ENCODE measurements at regions not wholly inside any gene's neighbourhood (a gene's known extent, or its start where the extent isn't known, plus 50 kb on each side); places are given as distances from the start of the nearest gene placed in this dataset.
"Not testable (repeated sequence)": the region's sequence is repeated elsewhere in the genome, so short reads cannot be mapped to it uniquely, and the experiment has no call there.

DNA sequence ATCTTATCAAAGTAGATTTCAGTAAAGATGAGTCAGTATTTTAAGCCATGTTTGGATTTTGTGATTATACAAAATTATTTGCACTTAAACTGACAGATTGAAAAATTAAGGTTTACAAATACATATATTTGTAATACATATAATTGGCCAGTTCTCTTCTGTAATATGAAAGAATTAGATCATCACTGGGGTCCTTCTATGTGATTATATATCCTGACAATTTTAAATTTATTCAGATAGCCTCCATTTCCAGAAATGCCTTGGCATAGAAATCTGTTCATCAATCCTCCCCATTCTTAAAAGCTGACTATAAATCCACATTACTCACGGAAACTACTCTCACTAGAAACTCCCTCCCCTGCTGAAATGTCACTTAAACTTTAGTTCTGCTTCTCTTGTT lies 280.4 kb upstream of the ANXA10 start:
- intact Hi-C loops (cut with micrococcal nuclease), result no loop called here

DNA sequence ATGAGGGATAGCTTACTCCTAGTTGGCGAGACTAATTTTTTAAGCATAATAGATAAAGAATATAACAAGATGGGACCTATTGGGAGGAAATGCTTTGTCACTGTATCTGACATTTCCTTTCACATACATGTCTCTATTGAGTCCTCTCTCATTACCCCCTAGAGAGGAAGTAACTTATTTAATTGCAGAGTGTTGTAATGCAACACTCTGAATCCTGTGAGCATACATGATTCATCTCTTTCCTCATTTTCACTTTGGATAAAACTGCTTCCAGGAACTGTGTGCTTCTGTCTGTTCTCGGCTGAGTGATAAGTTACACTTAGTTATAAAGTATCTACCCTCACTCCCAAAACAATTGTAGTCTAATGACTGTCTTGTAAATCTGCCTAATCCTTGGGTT lies 266.1 kb upstream of the ANXA10 start:
- intact Hi-C loops (cut with micrococcal nuclease), result no loop called here

DNA sequence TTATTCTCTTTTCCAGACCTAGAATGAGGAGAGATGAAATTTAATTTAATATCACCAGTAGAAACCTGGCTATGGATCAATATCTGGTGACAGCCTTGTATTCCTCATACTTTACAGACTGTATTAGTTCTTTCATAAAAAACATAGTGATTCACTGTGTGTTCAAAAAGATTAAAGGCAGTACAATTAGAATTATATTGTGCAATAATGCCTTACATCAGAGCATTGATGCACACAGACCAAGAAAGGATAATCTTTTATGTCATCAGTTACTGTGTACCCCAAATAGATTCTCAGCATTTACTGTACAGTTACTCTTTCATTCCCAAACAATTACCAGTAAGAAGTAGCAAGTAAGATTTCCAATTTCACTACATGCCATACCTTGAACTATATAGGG lies 260.5 kb upstream of the ANXA10 start:
- intact Hi-C loops (cut with micrococcal nuclease), result no loop called here

DNA sequence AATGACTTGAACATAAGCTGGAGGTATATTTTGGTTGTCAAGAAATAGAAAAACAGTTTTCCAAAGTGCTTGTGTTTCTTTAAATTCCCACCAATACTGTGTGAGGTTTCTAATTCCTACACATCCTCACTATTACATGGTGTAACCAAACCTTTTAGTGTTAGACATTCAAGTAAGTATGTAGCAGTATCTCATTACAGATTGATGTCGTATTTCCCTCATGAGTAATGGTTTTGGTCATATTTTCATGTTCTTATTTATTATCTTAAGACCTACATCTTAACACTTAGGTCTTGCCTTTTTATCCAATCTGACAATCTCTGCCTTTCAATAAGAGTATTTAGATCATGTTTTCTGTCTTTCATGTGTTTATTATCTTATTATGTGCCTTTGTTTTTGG lies 253.7 kb upstream of the ANXA10 start:
- intact Hi-C loops (cut with micrococcal nuclease), result no loop called here

DNA sequence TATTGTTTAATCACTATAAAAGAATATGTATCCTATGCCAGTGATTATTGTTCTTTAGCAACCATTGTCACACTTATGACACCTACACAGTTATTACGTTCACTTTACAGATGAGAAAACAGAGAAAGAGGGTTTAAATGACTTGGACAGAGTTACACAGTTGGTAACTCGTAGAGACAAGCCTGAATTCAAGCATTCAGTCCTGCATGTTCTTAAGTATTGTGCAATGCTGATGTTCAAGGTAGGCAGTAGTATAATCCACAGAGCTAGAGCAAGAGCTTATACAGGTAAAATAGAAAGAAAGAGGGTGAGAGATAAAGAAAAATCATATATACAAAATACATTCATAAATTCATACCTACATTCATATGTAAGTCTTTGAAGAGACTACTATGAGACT lies 249.8 kb upstream of the ANXA10 start:
- intact Hi-C loops (cut with micrococcal nuclease), result no loop called here

DNA sequence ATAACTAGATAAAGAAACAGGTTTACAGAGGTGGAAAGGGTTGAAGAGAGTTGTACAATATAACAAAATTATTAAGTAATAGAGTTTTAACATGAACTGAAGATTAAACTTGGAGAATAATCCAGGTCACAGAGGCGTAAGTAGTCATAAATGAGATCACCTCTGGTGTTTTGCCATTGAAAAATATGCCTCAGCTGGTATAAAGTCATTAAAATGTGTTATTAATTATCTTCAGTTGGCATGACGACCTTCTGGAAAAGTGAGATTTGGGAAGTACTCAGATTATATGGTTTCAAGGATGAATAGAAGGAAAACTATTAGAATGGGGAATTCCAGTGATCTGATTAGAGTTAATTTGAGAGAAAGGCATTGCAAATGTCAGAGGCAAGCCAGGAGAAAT lies 237.5 kb upstream of the ANXA10 start:
- intact Hi-C loops (cut with micrococcal nuclease), result no loop called here

DNA sequence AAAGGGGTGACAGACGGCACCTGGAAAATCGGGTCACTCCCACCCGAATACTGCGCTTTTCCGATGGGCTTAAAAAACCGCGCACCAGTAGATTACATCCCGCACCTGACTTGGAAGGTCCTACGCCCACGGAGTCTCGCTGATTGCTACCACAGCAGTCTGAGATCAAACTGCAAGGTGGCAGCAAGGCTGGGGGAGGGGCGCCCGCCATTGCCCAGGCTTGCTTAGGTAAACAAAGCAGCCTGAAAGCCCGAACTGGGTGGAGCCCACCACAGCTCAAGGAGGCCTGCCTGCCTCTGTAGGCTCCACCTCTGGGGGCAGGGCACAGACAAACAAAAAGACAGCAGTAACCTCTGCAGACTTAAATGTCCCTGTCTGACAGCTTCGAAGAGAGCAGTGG lies 234.2 kb upstream of the ANXA10 start:
- intact Hi-C loops (cut with micrococcal nuclease), result not testable (repeated sequence)

DNA sequence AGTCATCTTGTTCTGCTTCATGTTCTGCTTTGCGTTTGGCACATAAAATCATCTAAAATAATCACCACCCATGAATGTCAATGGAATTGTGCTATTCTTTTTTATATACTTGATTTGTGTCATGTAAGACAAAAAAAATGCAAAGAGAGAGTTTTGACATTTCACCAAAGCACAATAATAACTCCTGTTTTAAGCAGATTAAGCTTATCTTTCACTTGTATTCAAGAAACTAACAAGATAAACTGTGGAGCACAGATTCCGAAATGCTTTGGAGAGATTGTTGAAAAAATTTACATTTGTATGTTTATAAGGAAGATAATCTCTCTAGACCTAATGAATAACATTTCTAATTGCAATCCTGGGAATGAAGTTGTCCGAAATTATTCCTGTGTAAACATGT lies 225.1 kb upstream of the ANXA10 start:
- intact Hi-C loops (cut with micrococcal nuclease), result no loop called here

DNA sequence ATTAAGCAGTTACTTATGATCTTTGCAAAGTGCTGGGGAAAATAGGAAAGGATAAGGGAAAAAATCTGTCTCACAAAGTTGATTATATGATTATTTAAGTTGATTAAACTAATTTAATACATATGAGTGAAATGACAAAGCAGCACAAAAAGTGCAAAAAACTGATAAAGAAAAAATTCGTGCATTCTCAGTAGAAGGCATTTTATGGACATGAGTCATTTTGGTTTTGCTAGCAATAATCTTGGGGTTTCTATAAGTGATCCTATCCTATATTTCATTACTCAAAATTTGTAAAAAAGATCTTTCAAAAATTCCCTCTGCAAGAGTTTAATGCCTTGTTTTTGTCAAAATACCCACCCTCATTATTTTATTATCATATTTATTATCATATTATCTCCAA lies 224.2 kb upstream of the ANXA10 start:
- intact Hi-C loops (cut with micrococcal nuclease), result no loop called here

DNA sequence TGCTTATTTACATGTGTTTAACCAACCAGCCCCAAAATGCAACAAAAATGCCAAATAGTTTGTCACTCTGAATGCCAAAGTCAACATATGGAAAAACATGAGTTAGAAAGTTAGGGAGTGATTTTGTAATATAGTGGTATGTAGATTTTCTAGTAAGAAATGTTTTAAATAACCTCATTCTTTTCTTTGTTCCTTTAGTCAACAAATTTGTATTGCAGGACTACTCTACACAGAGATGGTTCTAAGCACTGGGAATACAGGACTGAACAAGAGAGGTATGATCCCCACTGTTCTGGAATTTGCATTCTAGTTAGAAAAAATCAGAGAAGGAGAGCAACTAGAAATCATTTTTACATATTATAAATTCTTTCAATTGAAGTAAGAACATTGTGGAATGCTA lies 218.8 kb upstream of the ANXA10 start:
- intact Hi-C loops (cut with micrococcal nuclease), result no loop called here

DNA sequence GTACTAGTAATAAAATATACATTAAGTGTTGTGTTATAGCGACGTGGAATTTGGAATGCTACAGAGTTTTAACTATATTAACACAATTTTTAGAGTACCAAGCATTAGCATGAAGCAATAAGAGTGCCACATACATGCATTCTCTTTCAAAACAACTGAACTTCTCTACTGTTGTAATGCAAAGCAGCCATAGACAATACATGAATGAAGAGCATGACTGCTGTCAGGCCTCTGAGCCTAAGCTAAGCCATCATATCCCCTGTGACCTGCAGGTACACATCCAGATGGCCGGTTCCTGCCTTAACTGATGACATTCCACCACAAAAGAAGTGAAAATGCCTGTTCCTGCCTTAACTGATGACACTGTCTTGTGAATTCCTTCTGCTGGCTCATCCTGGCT lies 216.2 kb upstream of the ANXA10 start:
- intact Hi-C loops (cut with micrococcal nuclease), result not testable (repeated sequence)

DNA sequence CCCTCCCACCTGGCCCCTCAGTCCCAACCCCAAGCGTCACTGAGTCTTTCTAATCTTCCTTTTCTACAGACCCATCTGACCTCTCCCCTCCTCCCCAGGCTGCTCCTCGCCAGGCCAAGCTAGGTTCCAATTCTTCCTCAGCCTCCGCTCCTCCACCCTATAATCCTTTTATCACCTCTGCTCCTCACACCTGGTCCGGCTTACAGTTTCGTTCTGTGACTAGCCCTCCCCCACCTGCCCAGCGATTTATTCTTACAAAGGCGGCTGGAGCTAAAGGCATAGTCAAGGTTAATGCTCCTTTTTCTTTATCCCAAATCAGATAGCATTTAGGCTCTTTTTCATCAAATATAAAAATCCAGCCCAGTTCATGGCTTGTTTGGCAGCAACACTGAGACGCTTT lies 214.5 kb upstream of the ANXA10 start:
- intact Hi-C loops (cut with micrococcal nuclease), result not testable (repeated sequence)

DNA sequence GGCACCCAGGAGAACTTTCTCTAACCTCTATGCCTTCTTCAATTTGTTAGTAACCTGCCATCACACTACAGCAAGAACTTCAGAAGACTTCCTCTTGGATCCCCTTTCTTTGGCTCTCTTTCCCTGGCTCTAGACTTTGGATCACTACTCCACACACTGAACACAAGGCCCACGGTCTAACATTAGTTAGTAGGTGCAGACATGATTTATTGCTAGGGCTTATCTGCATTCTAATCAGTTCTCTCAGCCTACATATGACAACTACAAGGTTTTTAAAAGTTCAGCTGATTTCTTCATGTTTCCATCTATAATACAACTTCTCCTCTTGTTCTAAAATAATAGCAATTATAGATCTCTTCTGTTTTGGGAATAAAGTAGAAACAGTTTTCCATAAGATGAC lies 209.1 kb upstream of the ANXA10 start:
- intact Hi-C loops (cut with micrococcal nuclease), result no loop called here

DNA sequence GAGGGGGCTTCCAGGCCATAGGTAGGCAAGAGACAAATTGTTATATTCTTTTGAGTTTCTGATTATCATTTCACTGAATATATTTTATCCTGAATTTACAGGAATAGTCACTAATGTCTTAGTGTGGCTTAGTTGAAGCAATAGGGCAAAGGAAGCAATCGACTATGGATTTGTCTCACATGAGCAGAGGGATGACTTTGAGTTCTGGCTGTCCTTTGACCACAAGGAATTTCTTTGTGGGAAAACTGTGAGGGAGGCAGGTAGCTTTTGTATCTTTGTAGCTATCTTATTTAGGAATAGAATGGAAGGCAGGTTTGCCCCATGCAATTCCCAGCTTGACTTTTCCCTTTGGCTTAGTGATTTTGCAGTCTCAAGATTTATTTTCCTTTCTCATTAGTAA lies 207.3 kb upstream of the ANXA10 start:
- intact Hi-C loops (cut with micrococcal nuclease), result no loop called here

DNA sequence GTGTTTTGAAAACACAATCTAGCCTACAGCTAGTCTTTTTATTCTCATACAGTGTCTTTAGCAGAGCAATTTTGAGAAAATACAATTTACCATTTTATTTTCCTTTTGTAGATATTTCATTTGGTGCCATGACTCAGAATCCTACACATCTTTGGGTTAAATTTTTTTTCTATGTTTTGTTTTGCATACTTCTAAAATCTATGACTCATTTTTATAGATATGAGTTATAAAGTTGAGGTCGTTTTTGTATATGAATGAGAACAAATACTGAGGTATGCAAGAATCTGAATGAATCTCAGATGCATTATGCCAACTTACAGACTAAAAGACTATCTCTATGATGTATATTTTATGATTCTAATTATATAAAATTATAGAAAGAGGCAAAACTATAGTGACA lies 206.5 kb upstream of the ANXA10 start:
- intact Hi-C loops (cut with micrococcal nuclease), result no loop called here

DNA sequence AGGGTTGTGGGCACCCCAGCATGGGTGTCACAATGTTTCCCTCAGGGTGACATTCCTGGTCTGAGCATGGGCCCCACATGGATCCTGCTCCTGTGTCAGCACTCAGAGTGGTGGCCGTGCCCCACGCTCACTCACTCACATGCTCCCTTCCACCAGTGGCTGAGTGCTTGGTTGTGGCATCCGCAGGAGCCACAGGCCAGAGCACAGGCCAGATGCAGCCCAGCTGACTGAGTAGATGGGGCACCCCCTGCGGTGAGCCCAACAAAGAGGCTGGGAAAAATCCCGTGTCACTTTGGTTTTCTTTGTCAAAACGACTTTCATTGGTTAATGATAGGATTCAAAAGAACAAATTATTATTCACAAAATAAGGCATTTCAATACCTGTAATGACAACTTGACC lies 204.6 kb upstream of the ANXA10 start:
- intact Hi-C loops (cut with micrococcal nuclease), result no loop called here

DNA sequence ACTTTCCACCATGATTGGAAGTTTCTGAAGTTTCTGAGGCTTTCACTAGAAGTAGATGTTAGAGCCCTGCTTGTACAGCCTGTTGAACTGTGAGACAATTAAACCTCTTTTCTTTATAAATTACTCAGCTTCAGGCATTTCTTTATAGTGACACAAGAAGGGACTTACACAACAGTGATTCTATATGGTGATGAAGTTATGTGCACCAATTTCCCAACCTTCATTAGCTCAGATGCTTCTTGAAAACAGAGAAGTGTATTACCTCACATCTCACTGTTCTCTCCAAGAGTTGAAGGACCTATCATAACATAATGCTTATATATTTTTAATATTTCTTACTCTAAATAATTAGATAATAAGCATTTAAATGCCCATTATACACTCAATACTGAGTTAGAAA lies 202.1 kb upstream of the ANXA10 start:
- intact Hi-C loops (cut with micrococcal nuclease), result no loop called here

DNA sequence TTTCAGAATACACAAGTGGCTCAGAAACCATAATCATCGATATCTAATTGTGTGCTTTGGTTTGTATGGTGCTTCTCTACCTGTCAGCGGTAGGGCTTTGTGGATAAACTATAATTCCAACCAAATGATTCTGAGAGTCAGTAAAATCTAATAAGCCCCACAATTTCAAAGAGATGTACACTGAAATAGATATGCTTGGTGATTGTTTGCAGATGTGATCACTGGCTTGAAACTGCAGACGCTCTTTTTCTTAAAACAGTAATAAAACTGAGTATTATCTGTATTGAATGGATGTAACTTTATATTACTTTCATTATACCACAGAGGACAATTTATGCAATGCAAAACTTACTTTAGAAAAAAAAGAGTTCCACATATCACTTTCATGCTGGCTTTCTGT lies 198.8 kb upstream of the ANXA10 start:
- intact Hi-C loops (cut with micrococcal nuclease), result no loop called here

DNA sequence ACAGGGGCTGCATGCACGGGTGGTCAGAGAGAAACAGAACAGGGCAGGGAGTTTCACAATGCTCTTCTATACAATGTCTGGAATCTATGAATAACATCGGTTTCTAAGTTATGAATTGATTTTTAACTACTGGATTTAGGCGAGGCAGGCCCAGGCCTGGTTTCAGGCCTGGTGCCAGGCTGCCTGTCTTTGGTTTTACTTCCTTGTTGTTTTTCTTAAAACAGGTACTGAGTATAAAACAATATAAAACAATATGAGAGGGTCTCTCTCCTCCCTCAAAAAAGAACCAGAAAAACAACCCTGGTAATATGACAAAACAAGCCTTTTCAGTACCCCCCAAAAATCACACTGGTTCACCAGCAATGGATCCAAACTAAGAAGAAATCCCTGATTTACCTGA lies 196.1 kb upstream of the ANXA10 start:
- intact Hi-C loops (cut with micrococcal nuclease), result not testable (repeated sequence)

DNA sequence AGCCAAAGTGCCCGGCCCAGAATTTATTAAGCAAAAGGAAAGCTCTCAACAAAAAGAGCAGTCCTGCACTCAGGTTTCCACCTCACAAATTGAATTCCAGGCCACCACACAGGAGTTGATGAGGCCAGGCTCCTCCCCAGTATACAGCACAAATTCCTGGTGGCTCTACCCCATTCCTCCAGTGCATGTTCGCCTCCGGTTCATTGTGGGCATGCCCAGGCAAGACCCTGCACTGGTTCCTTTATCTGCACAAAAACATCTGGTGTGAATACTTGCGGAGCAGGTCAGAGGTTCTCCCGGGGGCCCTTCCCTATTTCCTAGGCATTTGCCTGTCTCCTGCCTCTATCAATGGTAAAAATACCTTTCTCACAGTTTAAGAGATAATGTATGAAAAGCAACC lies 195.2 kb upstream of the ANXA10 start:
- intact Hi-C loops (cut with micrococcal nuclease), result no loop called here

DNA sequence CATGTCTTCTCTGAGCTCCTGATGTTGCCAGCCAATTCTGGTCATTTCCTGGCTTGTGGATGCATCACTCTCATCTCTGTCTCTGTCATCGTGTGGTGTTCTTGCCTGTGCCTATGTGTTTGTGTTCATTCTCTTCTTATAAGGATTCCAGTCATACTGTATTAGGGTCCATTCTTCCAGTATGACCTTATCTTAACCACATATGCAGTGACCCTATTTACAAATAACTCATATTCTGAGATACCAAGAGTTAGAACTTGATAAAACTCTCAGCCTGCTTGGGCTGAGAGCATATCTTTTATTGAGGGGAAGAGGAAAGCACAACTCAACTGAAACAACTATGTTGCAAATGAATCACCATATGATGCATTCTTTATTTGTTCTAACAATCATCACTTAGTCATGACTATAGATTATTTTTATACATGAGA lies 189.0 kb upstream of the ANXA10 start:
- intact Hi-C loops (cut with micrococcal nuclease), result no loop called here

DNA sequence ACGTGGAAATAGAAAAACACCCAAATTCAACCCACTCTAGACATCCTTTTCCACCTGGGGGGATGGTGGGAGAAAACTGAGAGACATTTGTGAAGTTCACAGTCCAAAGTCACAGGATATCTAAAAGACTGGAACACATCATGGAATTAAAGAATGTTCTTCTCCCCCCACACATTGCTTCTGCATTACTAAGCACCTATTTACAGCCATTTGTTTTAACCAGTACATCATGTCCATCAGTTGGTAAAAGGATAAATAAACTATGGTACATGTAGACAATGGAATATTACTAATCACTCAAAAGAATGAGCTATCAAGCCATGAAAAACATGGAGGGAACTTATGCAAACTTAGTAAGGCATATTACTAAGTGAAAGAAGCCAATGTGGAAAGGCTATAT lies 185.5 kb upstream of the ANXA10 start:
- intact Hi-C loops (cut with micrococcal nuclease), result no loop called here

DNA sequence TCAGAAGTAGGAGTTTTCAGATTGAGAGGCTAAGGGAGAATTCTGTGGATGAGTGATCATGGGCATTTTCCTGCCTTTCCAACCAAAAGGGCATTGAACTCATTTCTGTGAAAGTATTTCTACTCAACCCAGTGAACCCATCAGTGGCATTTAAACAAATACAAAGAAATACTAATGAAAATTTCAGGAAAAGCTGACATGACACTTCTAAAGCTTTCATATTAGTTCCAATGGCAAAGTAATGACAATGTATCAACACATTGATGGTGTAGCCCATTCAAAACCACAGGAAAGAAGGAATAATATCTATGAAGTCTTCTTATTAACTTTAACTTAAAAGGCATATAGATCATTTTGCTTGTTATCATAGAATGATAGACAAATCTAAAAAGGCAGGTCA lies 183.5 kb upstream of the ANXA10 start:
- intact Hi-C loops (cut with micrococcal nuclease), result no loop called here

DNA sequence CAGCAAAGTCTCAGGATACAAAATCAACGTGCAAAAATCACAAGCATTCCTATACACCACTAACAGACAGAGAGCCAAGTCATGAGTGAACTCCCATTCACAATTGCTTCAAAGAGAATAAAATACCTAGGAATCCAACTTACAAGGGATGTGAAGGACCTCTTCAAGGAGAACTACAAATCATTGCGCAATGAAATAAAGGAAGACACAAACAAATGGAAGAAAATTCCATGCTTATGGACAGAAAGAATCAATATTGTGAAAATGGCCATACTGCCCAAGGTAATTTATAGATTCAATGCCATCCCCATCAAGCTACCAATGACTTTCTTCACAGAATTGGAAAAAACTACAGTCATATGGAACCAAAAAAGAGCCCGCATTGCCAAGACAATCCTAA lies 179.8 kb upstream of the ANXA10 start:
- intact Hi-C loops (cut with micrococcal nuclease), result not testable (repeated sequence)

DNA sequence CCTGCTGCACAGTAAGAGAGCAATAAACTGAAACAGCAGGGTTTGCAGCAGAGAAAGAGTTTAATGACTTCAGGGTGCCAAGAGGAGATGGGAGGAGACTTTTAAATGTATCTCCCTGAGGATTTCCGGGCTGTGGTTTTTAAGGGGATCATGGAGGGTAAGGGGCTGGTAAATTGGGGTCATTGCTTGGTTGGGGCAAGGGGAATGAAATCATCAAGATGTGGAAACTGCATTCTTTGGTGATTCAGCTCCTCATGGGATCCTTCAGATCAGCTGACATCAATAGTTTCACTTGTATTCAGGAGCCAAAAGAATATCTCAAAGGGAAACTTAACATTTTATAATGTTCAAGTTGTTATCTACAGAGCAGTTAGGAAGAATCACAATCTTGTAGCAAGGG lies 174.3 kb upstream of the ANXA10 start:
- intact Hi-C loops (cut with micrococcal nuclease), result no loop called here

Data from T-helper 2 cell treated with Interferon-gamma antibody and Interleukin-4, amounts not matched to agents 100 ng/mL and 5 ng/mL, for 36 hours (primary cell).